ENCODE measurements at regions not wholly inside any gene's neighbourhood (a gene's known extent, or its start where the extent isn't known, plus 50 kb on each side); places are given as distances from the start of the nearest gene placed in this dataset.

DNA sequence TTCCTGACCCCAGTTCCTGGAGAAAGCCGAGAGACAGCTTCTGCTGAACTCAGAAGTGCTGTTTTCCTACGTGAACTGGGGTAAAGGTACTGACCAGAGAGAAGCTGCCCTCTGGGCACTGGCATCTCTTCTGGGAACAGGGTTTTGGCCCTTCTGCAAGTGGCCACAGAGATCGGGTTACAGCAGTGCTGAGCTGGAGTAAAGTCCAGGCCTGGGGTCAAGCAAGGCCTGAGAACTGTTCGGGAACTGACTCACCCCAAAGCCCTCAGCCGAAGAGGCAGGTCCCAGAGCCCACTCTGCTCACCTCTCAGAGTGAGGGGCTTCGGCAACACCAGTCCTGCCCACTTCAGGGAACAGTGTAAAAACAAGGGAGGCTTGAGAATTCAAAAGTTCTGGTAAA is 177.2 kb upstream of the RUNX1 start:
- DNase-seq (ENCODE audit: low read depth, low spot score): no peak
- Mint-ChIP-seq H3K27ac (ENCODE audit: unreplicated experiment) (peak overlapping the region; percentile 69), H3K4me1 (peaks cover 27% of the 10 kb centered on the region), H3K36me3 (ENCODE audit: low read depth) (no peaks in the 10 kb centered on the region), H3K9me3 (no peaks in the 10 kb centered on the region), H3K4me3 (no peak overlapping the region), H3K27me3 (ENCODE audit: low read depth) (no peaks in the 10 kb centered on the region)
- TF ChIP-seq, protein P1, sequence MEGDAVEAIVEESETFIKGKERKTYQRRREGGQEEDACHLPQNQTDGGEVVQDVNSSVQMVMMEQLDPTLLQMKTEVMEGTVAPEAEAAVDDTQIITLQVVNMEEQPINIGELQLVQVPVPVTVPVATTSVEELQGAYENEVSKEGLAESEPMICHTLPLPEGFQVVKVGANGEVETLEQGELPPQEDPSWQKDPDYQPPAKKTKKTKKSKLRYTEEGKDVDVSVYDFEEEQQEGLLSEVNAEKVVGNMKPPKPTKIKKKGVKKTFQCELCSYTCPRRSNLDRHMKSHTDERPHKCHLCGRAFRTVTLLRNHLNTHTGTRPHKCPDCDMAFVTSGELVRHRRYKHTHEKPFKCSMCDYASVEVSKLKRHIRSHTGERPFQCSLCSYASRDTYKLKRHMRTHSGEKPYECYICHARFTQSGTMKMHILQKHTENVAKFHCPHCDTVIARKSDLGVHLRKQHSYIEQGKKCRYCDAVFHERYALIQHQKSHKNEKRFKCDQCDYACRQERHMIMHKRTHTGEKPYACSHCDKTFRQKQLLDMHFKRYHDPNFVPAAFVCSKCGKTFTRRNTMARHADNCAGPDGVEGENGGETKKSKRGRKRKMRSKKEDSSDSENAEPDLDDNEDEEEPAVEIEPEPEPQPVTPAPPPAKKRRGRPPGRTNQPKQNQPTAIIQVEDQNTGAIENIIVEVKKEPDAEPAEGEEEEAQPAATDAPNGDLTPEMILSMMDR (conservative IDR thresholded peaks at IDR 0.05): no peak

DNA sequence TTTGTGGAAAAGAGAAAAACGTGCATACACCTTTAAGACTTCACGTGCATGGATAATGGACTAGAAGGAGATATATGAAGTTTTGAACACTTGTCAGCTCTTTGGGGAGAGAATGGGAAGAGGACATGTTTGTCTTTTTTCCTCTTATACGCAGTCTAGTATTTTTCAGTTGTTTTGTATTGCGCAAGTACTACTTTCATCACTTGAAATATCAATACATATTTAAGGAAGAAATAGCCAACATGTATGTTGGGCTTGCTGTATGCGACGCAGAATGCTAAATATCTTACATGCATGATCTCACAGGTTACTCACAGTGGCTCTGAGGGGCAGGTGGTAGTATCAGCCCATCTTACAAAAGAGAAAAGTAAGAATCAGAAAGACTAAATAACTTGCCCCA is 176.5 kb upstream of the RUNX1 start:
- no peaks in the 10 kb centered on the region for H3K9me3 Mint-ChIP-seq
- no peak overlapping the region for H3K27ac Mint-ChIP-seq (ENCODE audit: unreplicated experiment)
- DNase-seq (ENCODE audit: low read depth, low spot score): no peak
- no peaks in the 10 kb centered on the region for H3K36me3 Mint-ChIP-seq (ENCODE audit: low read depth)
- no peak overlapping the region for H3K4me3 Mint-ChIP-seq
- TF ChIP-seq, protein P1 (conservative IDR thresholded peaks at IDR 0.05): no peak
- H3K4me1 Mint-ChIP-seq: peaks cover 27% of the 10 kb centered on the region
- no peaks in the 10 kb centered on the region for H3K27me3 Mint-ChIP-seq (ENCODE audit: low read depth)

DNA sequence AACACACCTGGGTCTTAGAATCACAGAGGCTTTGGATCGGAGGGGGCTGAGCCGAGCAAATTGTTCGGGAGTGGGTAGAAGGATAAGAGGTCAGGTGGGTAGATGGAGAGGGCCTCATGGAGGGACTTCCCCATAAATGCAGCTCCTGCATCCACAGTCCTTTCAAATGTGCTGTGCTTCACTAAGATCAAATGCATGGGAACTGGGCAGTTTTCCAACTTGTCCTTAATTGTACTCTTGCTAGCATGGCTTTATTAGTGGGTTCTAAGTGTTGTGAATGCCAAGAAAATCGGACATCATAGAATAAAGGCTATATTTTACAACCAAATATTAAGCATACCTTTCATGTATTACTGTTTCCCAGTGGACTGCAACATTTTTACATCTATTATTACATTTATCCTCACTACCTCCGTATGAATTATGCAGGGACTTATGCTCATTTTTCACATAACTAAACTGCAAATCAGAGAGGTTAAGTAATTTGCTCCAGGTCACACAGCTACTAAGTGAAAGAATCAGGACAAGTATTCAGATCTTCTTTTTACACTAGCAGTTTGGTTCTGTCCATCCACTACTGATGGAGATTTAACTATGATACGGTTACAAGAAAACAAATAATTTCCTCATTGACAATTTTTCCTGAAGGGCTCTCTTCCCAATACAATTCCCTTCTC is 174.5 kb upstream of the RUNX1 start:
- Mint-ChIP-seq H3K36me3 (ENCODE audit: low read depth) (no peaks in the 10 kb centered on the region), H3K4me3 (no peak overlapping the region), H3K9me3 (no peaks in the 10 kb centered on the region), H3K27ac (ENCODE audit: unreplicated experiment) (no peak overlapping the region), H3K27me3 (ENCODE audit: low read depth) (no peaks in the 10 kb centered on the region), H3K4me1 (peaks cover 27% of the 10 kb centered on the region)
- no peak for DNase-seq (ENCODE audit: low read depth, low spot score)
- TF ChIP-seq, protein P1 (conservative IDR thresholded peaks at IDR 0.05): no peak

DNA sequence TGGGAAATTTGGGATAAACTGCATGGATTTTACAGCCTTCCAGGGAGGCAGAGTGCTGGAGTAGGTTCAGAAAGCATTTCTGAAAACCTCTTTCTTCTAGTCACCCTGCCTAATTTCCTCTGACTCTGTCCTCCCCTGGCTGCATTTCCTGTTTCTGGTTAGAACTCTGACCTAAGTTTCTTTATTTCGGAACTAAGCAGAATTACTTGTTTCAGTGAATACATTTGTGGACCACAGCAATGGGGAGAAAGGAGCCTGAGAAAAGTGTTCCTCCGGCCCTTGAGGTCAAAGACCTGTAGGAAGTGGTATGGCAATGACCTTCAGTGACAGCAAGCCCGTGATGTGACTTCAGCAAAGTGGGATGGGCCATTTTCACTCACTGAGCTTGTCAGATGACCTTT is 173.4 kb upstream of the RUNX1 start:
- TF ChIP-seq, protein P1 (conservative IDR thresholded peaks at IDR 0.05): no peak
- no peaks in the 10 kb centered on the region for H3K9me3 Mint-ChIP-seq
- H3K4me1 Mint-ChIP-seq: peaks cover 24% of the 10 kb centered on the region
- H3K36me3 Mint-ChIP-seq (ENCODE audit: low read depth): no peaks in the 10 kb centered on the region
- peak overlapping the region; percentile 57 for H3K27ac Mint-ChIP-seq (ENCODE audit: unreplicated experiment)
- DNase-seq (ENCODE audit: low read depth, low spot score): no peak
- no peak overlapping the region for H3K4me3 Mint-ChIP-seq
- H3K27me3 Mint-ChIP-seq (ENCODE audit: low read depth): no peaks in the 10 kb centered on the region

DNA sequence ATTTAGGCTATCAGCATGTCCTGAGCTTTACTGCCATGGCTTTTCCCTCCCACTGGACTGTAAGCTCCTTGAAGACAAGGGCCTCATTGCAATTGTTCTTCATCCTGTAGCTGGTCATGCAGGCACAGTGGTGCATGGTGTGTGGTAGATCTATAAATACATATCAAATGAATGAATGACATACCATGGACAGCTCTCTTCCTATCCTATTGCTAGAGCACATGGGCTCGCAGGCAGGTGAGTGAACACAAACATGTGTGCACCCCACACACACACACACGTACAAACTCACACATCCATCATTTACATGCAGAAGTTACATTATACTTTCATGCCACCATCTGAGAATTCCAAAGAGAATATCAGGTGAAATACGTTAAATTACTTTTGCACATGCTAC is 172.9 kb upstream of the RUNX1 start:
- TF ChIP-seq, protein P1 (conservative IDR thresholded peaks at IDR 0.05): no peak

More for the DNA sequence above, 172.9 kb upstream of the RUNX1 start:
- Mint-ChIP-seq H3K27ac (ENCODE audit: unreplicated experiment) (peak overlapping the region; percentile 9), H3K27me3 (ENCODE audit: low read depth) (no peaks in the 10 kb centered on the region), H3K4me3 (no peak overlapping the region), H3K9me3 (no peaks in the 10 kb centered on the region), H3K36me3 (ENCODE audit: low read depth) (no peaks in the 10 kb centered on the region), H3K4me1 (peaks cover 22% of the 10 kb centered on the region)
- no peak for DNase-seq (ENCODE audit: low read depth, low spot score)
